ENCODE measurements at regions not wholly inside any gene's neighbourhood (a gene's known extent, or its start where the extent isn't known, plus 50 kb on each side); places are given as distances from the start of the nearest gene placed in this dataset.

DNA sequence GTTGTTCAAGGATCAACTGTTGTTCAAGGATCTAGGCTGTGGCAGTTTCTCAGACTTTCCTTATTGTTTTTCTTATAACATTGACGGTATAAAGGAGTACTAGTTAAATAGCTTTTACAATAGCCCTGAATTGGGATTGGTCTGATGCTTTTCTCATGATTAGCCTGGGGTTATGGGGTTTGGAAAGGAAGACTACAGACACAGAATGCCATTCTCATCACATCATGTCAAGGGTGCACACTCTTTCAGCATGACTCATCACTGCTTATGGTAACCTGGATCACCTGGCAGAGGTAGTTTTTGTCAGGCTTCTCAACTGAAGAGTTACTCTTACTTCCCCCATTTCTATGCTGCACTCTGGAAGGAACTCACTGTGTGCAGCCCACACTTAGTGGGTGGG lies 194.2 kb upstream of the NPSR1 start:
- TF ChIP-seq, protein P1, sequence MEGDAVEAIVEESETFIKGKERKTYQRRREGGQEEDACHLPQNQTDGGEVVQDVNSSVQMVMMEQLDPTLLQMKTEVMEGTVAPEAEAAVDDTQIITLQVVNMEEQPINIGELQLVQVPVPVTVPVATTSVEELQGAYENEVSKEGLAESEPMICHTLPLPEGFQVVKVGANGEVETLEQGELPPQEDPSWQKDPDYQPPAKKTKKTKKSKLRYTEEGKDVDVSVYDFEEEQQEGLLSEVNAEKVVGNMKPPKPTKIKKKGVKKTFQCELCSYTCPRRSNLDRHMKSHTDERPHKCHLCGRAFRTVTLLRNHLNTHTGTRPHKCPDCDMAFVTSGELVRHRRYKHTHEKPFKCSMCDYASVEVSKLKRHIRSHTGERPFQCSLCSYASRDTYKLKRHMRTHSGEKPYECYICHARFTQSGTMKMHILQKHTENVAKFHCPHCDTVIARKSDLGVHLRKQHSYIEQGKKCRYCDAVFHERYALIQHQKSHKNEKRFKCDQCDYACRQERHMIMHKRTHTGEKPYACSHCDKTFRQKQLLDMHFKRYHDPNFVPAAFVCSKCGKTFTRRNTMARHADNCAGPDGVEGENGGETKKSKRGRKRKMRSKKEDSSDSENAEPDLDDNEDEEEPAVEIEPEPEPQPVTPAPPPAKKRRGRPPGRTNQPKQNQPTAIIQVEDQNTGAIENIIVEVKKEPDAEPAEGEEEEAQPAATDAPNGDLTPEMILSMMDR (IDR thresholded peaks at IDR 0.05; ENCODE audit: unreplicated experiment): no peak
- H3K36me3 Mint-ChIP-seq (ENCODE audit: low read depth, unreplicated experiment): no peaks in the 10 kb centered on the region

DNA sequence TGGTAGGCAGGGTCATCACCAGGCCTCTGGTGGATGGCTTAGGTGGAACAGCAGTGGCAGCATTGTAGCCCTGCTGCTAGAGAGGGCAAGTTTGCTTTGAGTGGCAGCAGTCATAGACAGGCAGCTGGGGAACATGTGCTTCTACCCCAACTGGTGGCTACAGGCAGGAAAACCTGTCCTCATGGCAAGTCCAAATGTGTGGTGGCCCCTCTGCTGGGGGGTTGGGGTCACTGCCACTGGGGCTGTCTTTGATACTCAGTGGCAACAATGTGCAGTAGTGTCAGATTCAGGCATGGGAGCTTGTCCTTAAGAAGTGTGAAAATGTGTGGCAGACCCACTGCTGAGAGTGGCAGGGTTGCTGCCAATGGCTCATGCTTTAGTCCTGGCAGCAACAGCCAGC lies 186.2 kb upstream of the NPSR1 start:
- H3K27ac Mint-ChIP-seq (ENCODE audit: unreplicated experiment): no peak overlapping the region
- no peaks in the 10 kb centered on the region for H3K27me3 Mint-ChIP-seq (ENCODE audit: unreplicated experiment)
- DNase-seq (ENCODE audit: low spot score): no peak
- H3K36me3 Mint-ChIP-seq (ENCODE audit: low read depth, unreplicated experiment): no peaks in the 10 kb centered on the region
- TF ChIP-seq, protein P1 (IDR thresholded peaks at IDR 0.05; ENCODE audit: unreplicated experiment): no peak
- H3K4me3 Mint-ChIP-seq (ENCODE audit: unreplicated experiment): no peak overlapping the region
- H3K9me3 Mint-ChIP-seq (ENCODE audit: unreplicated experiment): no peaks in the 10 kb centered on the region
- no peaks in the 10 kb centered on the region for H3K4me1 Mint-ChIP-seq (ENCODE audit: unreplicated experiment)

More for the DNA sequence above, 194.2 kb upstream of the NPSR1 start:
- H3K9me3 Mint-ChIP-seq (ENCODE audit: unreplicated experiment): no peaks in the 10 kb centered on the region
- H3K27ac Mint-ChIP-seq (ENCODE audit: unreplicated experiment): no peak overlapping the region
- DNase-seq (ENCODE audit: low spot score): no peak
- no peak overlapping the region for H3K4me3 Mint-ChIP-seq (ENCODE audit: unreplicated experiment)
- H3K27me3 Mint-ChIP-seq (ENCODE audit: unreplicated experiment): peaks cover 1% of the 10 kb centered on the region
- H3K4me1 Mint-ChIP-seq (ENCODE audit: unreplicated experiment): peaks cover 3% of the 10 kb centered on the region

DNA sequence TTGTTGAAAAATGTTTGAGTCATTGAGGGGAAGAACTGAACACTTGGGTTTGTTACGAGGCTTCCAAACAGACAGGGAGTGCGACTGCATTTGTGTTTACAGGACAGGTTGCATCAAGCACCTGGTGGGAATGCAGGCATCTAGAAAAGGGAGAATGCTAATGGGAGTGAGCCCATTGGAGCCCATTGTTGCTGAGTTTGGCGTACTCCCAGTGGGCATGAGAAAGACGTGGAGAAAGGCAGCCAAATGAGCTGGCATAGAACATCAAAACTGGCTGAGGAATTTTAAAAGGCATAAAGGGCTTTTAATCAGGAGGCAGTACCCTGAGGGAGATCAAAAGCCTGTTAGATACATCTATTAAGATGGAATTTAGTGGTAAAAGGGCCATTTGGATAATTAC lies 171.6 kb upstream of the NPSR1 start:
- H3K27me3 Mint-ChIP-seq (ENCODE audit: unreplicated experiment): no peaks in the 10 kb centered on the region
- DNase-seq (ENCODE audit: low spot score): no peak
- H3K4me1 Mint-ChIP-seq (ENCODE audit: unreplicated experiment): no peaks in the 10 kb centered on the region
- H3K9me3 Mint-ChIP-seq (ENCODE audit: unreplicated experiment): no peaks in the 10 kb centered on the region
- TF ChIP-seq, protein P1 (IDR thresholded peaks at IDR 0.05; ENCODE audit: unreplicated experiment): no peak
- H3K36me3 Mint-ChIP-seq (ENCODE audit: low read depth, unreplicated experiment): no peaks in the 10 kb centered on the region
- no peak overlapping the region for H3K27ac Mint-ChIP-seq (ENCODE audit: unreplicated experiment)
- no peak overlapping the region for H3K4me3 Mint-ChIP-seq (ENCODE audit: unreplicated experiment)

DNA sequence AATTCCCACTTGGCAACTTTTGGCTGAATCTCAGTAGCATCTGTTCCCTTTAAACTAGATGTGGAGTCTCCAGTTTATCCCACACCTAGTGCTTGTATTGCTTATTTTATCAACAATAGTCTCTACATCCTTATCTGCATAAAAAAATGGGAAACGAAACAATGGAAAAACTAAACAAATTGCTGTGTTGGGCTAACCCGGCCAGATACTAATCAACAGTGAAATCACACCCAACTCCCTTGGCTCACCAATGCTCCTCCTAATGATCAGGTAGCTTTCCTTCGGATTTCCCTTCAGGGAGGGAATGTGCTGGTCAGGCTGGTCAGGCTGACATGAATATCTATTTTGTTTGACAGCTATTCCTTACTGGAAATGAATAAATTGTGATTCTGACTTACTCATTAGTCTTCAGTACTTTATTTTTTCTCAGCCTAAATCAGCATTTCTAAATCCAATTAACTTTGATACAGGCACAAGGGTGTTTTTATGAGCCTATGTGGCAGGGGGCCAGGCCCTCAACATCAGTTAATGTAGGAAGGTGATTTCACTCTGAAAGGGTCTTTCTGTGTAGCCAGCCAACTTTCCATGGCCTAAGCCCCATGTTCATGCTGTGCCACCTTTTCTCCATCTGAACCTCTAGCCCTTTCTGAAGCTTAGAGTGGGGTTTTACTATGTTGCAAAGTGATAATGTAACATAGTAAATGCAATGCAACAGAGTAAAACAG lies 170.5 kb upstream of the NPSR1 start:
- DNase-seq (ENCODE audit: low spot score): no peak
- no peak overlapping the region for H3K27ac Mint-ChIP-seq (ENCODE audit: unreplicated experiment)
- no peaks in the 10 kb centered on the region for H3K36me3 Mint-ChIP-seq (ENCODE audit: low read depth, unreplicated experiment)
- H3K4me3 Mint-ChIP-seq (ENCODE audit: unreplicated experiment): no peak overlapping the region
- no peaks in the 10 kb centered on the region for H3K9me3 Mint-ChIP-seq (ENCODE audit: unreplicated experiment)
- H3K4me1 Mint-ChIP-seq (ENCODE audit: unreplicated experiment): no peaks in the 10 kb centered on the region
- TF ChIP-seq, protein P1 (IDR thresholded peaks at IDR 0.05; ENCODE audit: unreplicated experiment): no peak
- no peaks in the 10 kb centered on the region for H3K27me3 Mint-ChIP-seq (ENCODE audit: unreplicated experiment)

DNA sequence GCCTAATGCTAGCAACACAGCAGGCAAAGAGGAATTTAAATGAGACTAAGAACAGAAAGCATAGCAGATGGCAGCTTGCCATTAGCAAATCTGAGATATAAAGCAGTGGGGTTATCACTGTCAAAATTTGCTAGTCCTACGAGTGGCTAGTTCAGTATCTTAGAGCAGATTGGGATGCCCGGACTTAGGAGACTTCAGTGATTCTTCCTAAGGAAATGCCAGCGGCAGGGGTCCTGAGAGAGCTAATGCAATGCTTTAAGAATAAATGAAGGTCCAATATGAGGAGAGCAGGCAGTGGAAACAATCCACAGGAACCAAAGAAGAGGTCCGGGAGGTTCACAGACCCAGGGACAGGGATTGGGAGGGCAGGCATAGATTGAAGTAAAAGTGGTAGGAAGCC lies 169.3 kb upstream of the NPSR1 start:
- H3K27ac Mint-ChIP-seq (ENCODE audit: unreplicated experiment): no peak overlapping the region
- H3K27me3 Mint-ChIP-seq (ENCODE audit: unreplicated experiment): no peaks in the 10 kb centered on the region
- TF ChIP-seq, protein P1 (IDR thresholded peaks at IDR 0.05; ENCODE audit: unreplicated experiment): no peak
- H3K36me3 Mint-ChIP-seq (ENCODE audit: low read depth, unreplicated experiment): no peaks in the 10 kb centered on the region
- DNase-seq (ENCODE audit: low spot score): no peak
- no peaks in the 10 kb centered on the region for H3K4me1 Mint-ChIP-seq (ENCODE audit: unreplicated experiment)
- H3K9me3 Mint-ChIP-seq (ENCODE audit: unreplicated experiment): no peaks in the 10 kb centered on the region
- H3K4me3 Mint-ChIP-seq (ENCODE audit: unreplicated experiment): no peak overlapping the region

All from endothelial cell (in vitro differentiated cells).